Activated naive CD8-positive, alpha-beta T cell treated with anti-CD3 and anti-CD28 coated beads, Interleukin-2, amount 50 U/mL, for 24 hours (primary cell): ENCODE measurements at regions not wholly inside any gene's neighbourhood (a gene's known extent, or its start where the extent isn't known, plus 50 kb on each side); places are given as distances from the start of the nearest gene placed in this dataset.

ENCODE experiments used
- ATAC-seq: fragments of 150-1000 bp; cut with Tn5 transposase; one replicate; pipeline ENCODE4 v1.10.0; 2021
- DNase-seq: peaks from one replicate; pipeline ENCODE4 v3.0.0; 2021
- H3K27ac Mint-ChIP-seq: one replicate; pipeline ENCODE4 v1.8.0; 2021; ENCODE audit warnings: mild to moderate bottlenecking, mixed read lengths
- H3K27me3 Mint-ChIP-seq: one replicate; pipeline ENCODE4 v1.8.0; 2021; ENCODE audit warnings: mixed read lengths
- H3K36me3 Mint-ChIP-seq: one replicate; pipeline ENCODE4 v1.8.0; 2021; ENCODE audit warnings: low read depth, mixed read lengths
- H3K4me1 Mint-ChIP-seq: one replicate; pipeline ENCODE4 v1.8.0; 2021; ENCODE audit warnings: mixed read lengths
- H3K4me3 Mint-ChIP-seq: one replicate; pipeline ENCODE4 v1.8.0; 2021; ENCODE audit warnings: mild to moderate bottlenecking, moderate library complexity, mixed read lengths
- H3K9me3 Mint-ChIP-seq: one replicate; pipeline ENCODE4 v1.8.0; 2021; ENCODE audit warnings: mixed read lengths

DNA sequence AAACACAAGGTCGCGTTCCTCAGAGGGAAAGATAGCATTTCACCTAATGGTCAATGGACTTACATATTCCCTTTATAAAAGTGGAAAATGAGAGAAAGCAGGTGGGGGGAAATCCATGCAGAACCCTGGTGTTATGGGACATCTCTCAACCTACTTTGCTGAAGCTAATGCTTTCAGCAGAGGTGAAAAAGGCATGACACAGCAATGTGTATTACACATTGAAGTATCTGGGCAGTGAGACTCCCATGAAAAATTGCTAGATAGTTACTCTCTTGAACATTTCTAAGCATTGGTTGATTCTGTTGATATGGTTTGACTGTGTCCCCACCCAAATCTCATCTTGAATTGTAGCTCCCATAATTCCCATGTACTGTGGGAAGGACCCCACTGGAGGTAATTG lies 60.0 kb upstream of the PICALM start:
- no peak for ATAC-seq
- Mint-ChIP-seq H3K4me1 (peaks cover 14% of the 10 kb centered on the region), H3K36me3 (no peaks in the 10 kb centered on the region), H3K27me3 (peaks cover 2% of the 10 kb centered on the region), H3K27ac (no peak overlapping the region), H3K9me3 (no peaks in the 10 kb centered on the region), H3K4me3 (no peak overlapping the region)
- DNase-seq, result no peak

GRCh38 chr11:86126862-86127261 lies 58.0 kb upstream of the PICALM start:
- H3K27me3 Mint-ChIP-seq, result peaks cover 2% of the 10 kb centered on the region

DNA sequence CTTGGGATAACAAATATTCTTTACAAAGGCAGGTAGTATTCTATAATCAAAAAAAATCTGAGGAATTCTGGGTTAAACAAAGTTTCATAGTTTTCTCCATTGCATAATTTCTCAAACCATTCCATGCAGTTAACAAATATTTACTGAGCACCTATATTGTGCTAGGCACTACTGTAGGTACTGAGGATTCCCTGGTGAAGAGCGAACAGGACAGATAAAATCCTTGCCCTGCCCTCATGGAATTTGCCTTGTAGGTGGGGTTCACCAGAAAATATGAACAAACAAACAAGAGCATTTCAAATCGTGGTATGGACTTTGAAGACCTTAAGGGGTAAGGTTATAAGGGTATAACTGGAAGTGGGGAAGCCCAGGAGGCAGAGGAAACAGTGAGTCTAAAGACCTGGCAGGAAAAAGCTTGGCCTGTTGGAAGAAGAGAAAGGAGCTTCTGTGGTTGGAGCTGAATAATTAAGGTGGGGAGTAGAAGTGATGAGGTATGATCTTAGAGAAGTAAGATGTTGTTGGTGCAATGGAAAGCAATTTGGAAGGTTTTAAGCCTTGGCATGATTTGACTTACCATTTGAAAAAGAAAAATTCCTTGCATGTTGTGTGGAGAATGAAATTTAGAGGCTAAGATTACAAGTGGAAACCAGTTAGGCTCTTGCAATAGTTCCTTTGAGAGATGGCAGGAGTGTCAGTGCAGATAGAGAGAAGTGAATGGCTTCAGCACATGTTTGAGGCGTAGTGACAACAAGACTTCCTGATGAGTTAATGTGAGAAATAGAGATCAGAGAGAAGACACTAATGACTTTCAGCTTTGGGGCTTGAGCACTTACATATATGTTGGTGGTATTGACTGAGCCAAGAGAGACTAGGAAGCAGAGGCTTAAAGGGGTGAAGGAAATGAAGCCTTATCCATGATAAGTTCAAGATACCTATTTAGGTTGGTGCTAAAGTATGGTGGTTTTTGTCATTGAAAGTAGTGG lies 55.7 kb upstream of the PICALM start:
- ATAC-seq (peak; percentile 84), DNase-seq (no peak)
- peaks cover 2% of the 10 kb centered on the region for H3K27me3 Mint-ChIP-seq
- H3K9me3 Mint-ChIP-seq, result no peaks in the 10 kb centered on the region
- H3K4me3 Mint-ChIP-seq, result no peak overlapping the region
- no peaks in the 10 kb centered on the region for H3K36me3 Mint-ChIP-seq
- H3K4me1 Mint-ChIP-seq, result peaks cover 25% of the 10 kb centered on the region
- H3K27ac Mint-ChIP-seq, result peak overlapping the region; percentile 21

More at GRCh38 chr11:86126862-86127261, 58.0 kb upstream of the PICALM start:
- no peak overlapping the region for H3K27ac Mint-ChIP-seq
- no peak overlapping the region for H3K4me3 Mint-ChIP-seq
- DNase-seq (no peak), ATAC-seq (no peak)
- H3K36me3 Mint-ChIP-seq, result no peaks in the 10 kb centered on the region
- no peaks in the 10 kb centered on the region for H3K9me3 Mint-ChIP-seq
- H3K4me1 Mint-ChIP-seq, result peaks cover 25% of the 10 kb centered on the region

DNA sequence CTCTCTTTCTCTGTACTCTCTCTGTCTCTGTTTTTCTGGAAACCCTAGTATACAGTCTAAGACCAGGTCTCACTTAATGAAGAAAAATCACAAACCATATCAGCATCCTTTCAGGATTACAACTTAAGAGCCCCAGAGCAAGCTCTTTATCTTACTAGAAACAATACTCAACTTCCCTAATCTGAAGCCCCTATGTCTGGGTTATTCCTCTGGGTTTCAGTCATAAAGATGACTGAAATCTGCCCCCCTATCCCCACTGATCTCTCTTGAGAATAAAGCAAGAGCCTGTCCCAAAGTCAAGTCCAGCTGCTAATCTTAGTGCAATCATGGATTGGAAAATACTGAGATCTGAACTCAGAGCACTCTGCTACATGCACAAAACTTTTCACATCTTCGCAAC lies 53.9 kb upstream of the PICALM start:
- Mint-ChIP-seq H3K4me3 (no peak overlapping the region), H3K4me1 (peaks cover 34% of the 10 kb centered on the region), H3K27ac (no peak overlapping the region), H3K36me3 (no peaks in the 10 kb centered on the region), H3K9me3 (no peaks in the 10 kb centered on the region), H3K27me3 (no peaks in the 10 kb centered on the region)
- DNase-seq (no peak), ATAC-seq (no peak)

- Mint-ChIP-seq H3K9me3 (no peaks in the 10 kb centered on the region), H3K4me1 (peaks cover 53% of the 10 kb centered on the region), H3K27ac (no peak overlapping the region), H3K4me3 (no peak overlapping the region), H3K36me3 (no peaks in the 10 kb centered on the region), H3K27me3 (no peaks in the 10 kb centered on the region)
- ATAC-seq (no peak), DNase-seq (no peak)
These were observed 51.9 kb upstream of the PICALM start for GRCh38 chr11:86120807-86121206.

GRCh38 chr11:86119906-86120305 lies 51.0 kb upstream of the PICALM start:
- DNase-seq (no peak), ATAC-seq (no peak)
- H3K27me3 Mint-ChIP-seq, result no peaks in the 10 kb centered on the region
- H3K4me1 Mint-ChIP-seq, result peaks cover 55% of the 10 kb centered on the region
- H3K4me3 Mint-ChIP-seq, result no peak overlapping the region
- no peaks in the 10 kb centered on the region for H3K36me3 Mint-ChIP-seq
- H3K9me3 Mint-ChIP-seq, result no peaks in the 10 kb centered on the region
- no peak overlapping the region for H3K27ac Mint-ChIP-seq

GRCh38 chr11:86119077-86119476 lies 50.2 kb upstream of the PICALM start:
- no peak overlapping the region for H3K27ac Mint-ChIP-seq
- DNase-seq (no peak), ATAC-seq (no peak)
- H3K9me3 Mint-ChIP-seq, result no peaks in the 10 kb centered on the region
- no peaks in the 10 kb centered on the region for H3K36me3 Mint-ChIP-seq
- H3K4me3 Mint-ChIP-seq, result no peak overlapping the region
- H3K27me3 Mint-ChIP-seq, result no peaks in the 10 kb centered on the region
- peaks cover 46% of the 10 kb centered on the region for H3K4me1 Mint-ChIP-seq
